C4-2B (cell line): ENCODE measurements at regions not wholly inside any gene's neighbourhood (a gene's known extent, or its start where the extent isn't known, plus 50 kb on each side); places are given as distances from the start of the nearest gene placed in this dataset.

ENCODE experiments used
- H3K27ac ChIP-seq: fragments of 450-650 bp; 2 replicates; pipeline ENCODE4 v1.5.1; 2017
- CTCF ChIP-seq: fragments of 450-650 bp; conservative IDR thresholded peaks from 2 replicates; pipeline ENCODE4 v1.5.1; 2017; ENCODE audit warnings: mild to moderate bottlenecking
- ZFX ChIP-seq: fragments of 450-650 bp; IDR thresholded peaks from 2 replicates; pipeline ENCODE4 v1.6.1; 2017

- no peak for TF ChIP-seq CTCF
- no peak for TF ChIP-seq ZFX
- no peak overlapping the region for H3K27ac ChIP-seq
Observed at GRCh38 chr3:98964784-98965183, 63.3 kb upstream of the DCBLD2 start.

- no peak overlapping the region for H3K27ac ChIP-seq
- TF ChIP-seq CTCF = no peak
- no peak for TF ChIP-seq ZFX
Observed at GRCh38 chr3:98963546-98963945, 62.1 kb upstream of the DCBLD2 start.

- no peak for TF ChIP-seq ZFX
- TF ChIP-seq CTCF = no peak
- H3K27ac ChIP-seq = no peak overlapping the region
Observed at GRCh38 chr3:98962951-98963350, 61.5 kb upstream of the DCBLD2 start.

DNA sequence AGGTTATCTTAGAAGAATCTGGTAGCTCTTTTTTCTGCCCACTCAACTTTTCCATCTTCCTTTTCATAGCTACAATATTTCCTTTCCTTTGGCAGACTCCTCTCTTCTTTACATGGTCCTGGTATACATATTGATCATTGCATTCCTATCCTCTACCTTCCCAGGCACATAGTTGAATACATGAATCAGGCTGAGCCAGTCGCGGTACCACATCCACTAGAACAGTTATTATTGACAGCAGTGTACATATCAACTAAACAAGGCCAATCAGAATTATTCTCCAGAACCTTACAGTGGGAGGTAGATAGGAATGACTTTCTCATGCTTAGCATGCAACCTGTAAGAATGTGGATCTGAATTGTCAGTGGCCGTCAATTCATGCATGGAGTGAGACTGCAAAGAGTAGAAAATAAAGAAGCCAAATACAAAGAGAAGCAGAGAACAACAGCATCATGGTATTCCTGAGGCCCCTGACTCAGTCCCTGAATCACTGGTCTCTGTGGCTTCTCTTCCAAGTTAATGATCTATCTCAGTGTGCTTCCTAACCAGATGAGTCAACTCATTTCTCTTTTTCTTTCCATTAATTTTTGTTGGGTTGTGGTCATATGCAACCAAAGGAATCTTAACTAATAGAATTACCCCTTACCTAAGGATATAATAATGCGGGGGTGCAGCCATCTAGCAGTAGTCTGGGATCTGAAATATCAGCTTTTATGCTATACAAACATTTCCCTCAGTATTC lies 60.9 kb upstream of the DCBLD2 start:
- H3K27ac ChIP-seq = no peak overlapping the region
- no peak for TF ChIP-seq ZFX
- TF ChIP-seq CTCF = no peak

DNA sequence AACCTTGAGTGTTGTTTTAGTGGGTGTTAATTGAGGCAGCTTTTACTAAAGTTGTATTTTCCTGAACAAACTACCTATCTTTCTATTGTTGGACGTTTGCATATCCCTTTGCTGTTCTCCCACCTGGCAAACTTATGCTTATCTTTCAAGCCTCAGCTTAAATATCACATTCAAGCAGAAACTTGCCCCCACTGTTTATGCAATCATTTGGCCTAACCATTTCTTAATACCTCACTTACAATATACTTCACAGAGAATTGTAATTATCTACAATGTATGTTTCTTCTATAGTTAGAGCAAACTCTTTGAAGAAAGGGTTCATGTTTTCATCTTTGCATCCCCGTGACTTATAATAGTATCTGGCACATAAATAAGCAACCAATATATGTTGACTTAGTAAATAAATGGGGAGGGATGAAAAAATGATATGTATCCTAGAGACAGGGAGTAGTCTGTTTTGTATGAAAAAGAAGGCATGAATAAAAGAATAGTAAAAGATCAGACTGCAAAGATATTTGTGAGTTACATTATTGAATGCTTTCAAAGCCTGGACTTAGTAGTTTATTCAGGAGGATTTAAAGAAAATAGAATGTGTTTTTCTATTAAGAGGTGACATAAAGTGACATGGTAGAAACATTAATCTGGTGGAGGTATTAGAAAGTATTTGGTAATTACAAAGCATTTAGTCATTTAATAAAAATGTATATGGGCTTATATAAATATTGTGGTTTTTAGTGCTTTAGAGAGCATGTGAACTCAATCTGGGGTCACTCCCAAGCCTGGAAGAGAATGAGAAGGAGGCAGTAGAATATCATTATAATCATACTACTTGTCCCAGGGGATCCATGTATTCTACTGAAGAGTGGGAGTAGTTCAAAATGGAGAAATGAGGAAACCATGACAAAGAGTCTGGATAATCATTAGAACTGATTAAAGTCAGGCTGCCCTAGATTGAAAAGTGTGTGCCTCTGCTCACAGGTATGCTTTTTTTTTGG lies 60.0 kb upstream of the DCBLD2 start:
- H3K27ac ChIP-seq = no peak overlapping the region
- TF ChIP-seq ZFX (no peak), CTCF (no peak)

DNA sequence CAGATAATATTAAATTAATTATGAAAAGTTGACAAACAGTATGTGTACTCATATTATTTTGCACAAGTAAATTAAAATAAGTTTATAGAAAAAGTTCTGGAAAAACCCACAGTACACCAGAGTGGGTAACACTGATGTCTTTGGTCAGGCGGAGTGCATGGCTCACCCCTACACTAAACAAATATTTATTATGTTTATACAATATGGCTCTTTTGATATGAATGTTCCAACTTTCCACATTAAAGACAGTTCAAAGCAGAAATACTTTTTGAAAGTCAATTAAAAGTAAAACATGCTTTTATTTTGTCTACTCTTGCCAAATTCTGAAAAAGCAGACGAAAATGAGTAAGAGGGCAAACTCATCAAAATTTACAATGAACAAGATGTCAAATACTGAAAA lies 56.2 kb upstream of the DCBLD2 start:
- no peak for TF ChIP-seq ZFX
- no peak for TF ChIP-seq CTCF
- H3K27ac ChIP-seq = no peak overlapping the region

GRCh38 chr3:98956008-98956407 lies 54.5 kb upstream of the DCBLD2 start:
- TF ChIP-seq ZFX (no peak), CTCF (no peak)
- H3K27ac ChIP-seq = no peak overlapping the region
